GM21723 (cell line): ENCODE measurements at regions not wholly inside any gene's neighbourhood (a gene's known extent, or its start where the extent isn't known, plus 50 kb on each side); places are given as distances from the start of the nearest gene placed in this dataset.

Source experiments
- ATAC-seq: cut with Tn5 transposase; IDR thresholded peaks from one replicate; pipeline ENCODE4 v1.9.1; 2021; ENCODE audit warnings: mild to moderate bottlenecking, moderate library complexity; ENCODE audit not compliant: unreplicated experiment

GRCh38 chr9:120030847-120031246 lies 549.1 kb downstream of the CDK5RAP2 start:
- ATAC-seq = no peak

DNA sequence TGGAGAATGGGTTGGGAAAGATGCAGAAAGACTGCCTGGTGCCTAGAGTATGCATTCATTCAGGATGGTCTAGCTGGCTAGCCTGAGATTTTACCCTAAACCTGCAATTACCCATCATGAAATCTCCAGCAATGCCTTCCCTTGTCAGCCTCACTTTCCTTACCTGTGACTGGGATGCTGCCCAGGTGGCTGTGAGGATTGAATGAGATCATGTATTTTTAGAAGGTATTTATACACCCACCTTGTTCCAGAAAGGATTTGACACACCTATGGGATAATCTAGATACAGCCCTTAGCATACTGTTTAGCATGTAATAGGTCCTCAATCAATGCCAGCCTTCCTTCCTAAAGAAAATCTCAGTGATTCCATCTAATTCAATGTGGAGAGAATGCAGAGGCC lies 561.4 kb downstream of the CDK5RAP2 start:
- no peak for ATAC-seq

- ATAC-seq = no peak
Measured at GRCh38 chr9:120018037-120018436, 561.9 kb downstream of the CDK5RAP2 start.

- no peak for ATAC-seq
Measured at GRCh38 chr9:120016231-120016630, 563.7 kb downstream of the CDK5RAP2 start.

GRCh38 chr9:120014796-120015195 lies 565.2 kb downstream of the CDK5RAP2 start:
- ATAC-seq = no peak

GRCh38 chr9:120009856-120010255 lies 570.1 kb downstream of the CDK5RAP2 start:
- no peak for ATAC-seq

- no peak for ATAC-seq
Measured at GRCh38 chr9:120001536-120001935, 578.4 kb downstream of the CDK5RAP2 start.

- ATAC-seq = no peak
Measured at GRCh38 chr9:119998614-119999013, 581.4 kb downstream of the CDK5RAP2 start.

DNA sequence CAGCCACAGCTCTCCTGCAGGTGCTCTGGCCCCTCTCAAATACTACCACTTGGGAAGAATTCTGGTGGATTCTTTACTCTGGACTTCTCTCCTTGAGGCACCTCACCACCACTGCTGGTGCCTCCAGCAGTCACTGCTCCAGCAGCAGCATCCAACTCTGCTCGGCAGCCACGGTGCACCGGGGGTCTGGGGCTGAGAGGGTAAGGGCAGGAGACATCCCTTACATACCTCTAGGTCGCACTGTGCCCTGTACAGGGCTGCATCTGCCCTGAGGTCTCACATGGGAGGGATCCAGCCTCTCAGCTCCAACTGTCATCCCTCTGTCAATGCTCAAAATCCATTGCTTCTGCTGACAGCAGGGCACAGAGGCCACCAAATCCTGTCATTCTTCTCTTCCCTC lies 588.2 kb downstream of the CDK5RAP2 start:
- ATAC-seq = no peak

DNA sequence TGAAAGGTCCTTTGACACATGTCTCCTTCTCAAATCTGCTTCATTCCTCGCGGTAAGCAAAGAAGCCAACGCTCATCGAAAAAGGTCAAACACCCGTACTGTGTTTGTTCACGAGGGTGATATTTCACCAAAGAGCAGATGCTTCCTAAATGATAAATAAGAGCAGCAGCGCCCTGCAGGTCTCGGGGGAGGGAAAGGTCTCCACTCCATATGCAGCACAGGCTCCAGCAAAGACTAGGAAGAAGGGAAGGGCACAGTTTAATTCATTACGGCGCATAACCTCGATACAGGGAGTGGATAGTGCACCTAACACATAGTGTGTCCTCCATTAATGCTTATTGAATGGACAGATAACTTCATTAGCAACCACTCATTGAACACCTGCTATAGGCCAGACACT lies 593.3 kb downstream of the CDK5RAP2 start:
- no peak for ATAC-seq

DNA sequence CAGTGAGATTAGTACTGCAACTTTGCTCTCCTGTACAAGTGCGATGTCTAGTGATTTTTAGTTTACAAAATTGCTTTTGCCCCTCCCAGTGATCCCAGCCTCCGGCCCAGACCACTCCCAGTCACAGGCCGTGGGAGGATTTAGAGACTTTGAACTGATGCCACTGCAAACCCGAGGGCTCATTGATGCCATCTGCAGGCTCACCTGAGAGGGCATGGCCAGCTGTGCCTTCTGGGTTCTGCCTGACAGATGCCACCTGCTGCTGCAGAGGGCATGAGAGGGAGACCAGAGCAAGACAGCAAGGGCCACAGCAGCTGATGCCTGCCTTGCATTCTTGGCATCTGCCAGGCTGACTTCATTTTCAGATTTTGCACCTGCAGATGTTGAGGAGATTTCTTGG lies 593.8 kb downstream of the CDK5RAP2 start:
- ATAC-seq = no peak

GRCh38 chr9:119974026-119974425 lies 604.8 kb upstream of the BRINP1 start:
- no peak for ATAC-seq

GRCh38 chr9:119968836-119969707 lies 599.8 kb upstream of the BRINP1 start:
- peak; percentile 94 for ATAC-seq

DNA sequence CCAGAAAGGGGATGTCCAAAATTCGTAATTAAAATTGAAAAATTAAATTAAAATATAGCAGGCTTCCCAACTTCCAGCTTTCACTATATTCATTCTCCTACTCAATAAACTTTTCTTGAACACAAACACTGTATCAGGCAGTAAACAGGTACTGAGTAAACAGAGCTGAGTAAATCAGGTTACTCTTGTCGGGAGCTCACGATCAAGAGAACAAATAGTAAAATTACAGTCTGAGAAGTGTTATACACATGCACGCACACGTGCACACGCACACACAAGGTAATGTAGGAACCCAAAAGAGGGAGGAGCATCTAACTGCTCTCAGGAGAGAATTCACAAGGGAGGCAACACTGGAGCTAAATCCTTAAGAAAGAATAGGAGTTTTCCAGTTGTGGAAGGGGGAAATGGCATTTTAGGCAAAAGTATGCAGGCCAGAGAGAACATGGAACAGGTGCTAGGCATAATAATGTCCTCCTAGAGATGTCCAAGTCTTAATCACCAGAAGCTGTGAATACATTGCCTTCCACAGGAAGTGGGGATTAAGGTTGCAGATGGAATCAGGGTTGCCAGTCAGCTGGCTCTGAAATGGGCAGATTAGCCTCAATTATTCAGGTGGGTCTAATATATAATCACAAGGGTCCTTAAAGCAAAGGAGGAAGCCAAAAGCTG lies 598.8 kb upstream of the BRINP1 start:
- ATAC-seq = no peak

DNA sequence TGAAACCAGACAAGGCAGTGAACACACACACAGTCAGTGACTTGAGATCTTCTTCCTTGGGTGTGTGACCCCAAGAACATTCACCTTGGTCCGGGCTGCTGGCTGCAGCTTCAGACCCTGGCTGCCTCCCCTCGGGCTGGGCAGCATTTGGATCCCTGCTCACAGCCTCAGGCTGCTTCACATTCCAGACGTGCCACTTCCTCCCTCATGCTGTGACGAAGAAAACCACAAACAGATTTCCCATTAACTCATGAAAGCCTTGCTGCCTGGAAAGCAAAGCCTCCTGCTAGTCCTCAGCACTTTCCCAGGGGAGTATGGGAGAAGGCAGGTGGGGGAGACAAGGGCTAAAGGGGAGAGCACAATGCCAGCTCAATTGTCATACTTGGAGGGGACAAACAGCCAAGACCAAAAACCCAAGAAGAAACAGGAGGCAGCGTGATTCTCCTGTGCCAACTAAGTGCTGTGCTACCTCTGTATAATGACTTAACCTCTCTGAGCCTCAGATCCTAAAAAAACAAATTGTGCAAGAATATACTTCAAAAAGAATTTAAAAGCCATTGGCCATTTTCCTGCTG lies 594.6 kb upstream of the BRINP1 start:
- no peak for ATAC-seq

DNA sequence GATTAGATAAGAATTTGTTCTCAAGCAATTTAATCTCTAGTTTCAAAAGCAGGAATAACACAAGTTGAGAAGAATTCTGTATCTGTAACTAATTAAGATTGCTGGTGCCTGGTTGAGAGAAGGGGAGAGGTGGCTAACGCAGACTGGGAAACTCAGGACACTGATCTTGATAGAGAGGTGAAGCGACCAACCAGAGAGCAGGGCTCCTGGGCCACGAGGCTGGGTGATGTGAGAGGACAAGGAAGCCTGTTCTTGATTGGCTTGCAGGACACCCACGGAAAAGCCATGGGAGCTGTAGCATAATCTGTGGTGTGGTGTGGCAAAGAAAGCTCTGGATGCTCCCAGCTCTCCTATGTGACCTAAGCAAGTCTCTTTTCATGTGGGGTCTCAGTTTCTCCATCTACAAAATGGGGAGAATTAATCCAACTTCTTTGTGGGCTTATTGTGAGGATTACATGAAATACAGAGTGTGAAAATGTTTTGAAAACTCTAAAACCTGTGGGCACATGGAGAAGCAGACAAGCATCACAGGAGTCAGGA lies 594.1 kb upstream of the BRINP1 start:
- no peak for ATAC-seq

GRCh38 chr9:119961774-119962424 lies 592.7 kb upstream of the BRINP1 start:
- no peak for ATAC-seq

DNA sequence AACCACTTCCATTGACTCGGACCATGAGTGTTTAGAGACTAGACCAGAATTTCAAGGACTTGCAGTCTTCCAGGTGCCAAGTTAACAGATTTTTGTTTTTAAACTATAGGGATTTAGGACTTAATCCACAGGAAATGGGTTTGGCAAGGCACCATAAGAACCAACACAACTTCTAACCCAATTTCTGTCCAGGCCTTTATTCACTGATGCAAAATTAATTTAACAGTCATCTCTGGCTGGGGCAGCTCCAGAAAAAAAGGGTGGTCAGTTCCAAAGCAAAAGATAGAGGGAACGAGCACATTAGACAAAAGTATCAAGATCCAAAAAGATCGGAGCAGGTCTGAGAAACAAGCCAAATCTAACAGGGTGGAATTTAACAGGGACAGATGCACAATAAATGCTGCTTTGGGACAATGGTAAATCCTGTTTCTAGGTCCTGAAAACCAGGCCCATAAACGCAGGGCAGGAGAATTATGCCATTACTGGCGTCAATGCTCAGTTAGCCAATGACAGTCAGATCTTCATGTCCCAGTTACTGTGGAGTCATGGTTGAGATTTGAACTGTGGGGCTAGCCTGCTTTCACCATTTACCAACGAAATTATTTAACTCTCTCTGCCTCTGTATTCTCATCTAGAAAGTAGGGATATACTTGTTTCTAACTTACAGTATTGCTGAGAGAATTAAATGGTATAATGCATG lies 590.8 kb upstream of the BRINP1 start:
- ATAC-seq = no peak

DNA sequence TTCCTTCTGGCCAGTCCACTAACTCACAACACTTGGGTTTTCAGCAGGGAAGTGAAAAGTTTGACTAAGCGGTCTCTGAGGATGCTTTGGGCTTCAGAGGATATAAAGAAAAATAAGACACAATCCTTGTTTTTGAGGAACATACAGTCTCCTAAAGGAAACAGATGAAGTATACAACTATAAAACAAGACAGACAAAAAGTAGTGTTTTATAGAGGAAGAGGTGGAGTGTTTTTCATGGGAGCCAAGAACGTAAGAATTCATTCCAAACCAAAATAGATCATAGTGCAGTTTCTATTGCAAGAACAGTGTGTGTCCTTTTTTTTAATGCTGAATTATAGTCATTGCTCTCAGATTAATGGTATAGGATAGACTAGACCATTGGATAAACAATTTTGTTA lies 586.9 kb upstream of the BRINP1 start:
- ATAC-seq = no peak

- no peak for ATAC-seq
Measured at GRCh38 chr9:119955276-119955675, 586.0 kb upstream of the BRINP1 start.

GRCh38 chr9:119951591-119951990 lies 582.4 kb upstream of the BRINP1 start:
- ATAC-seq = no peak
